ENCODE measurements at regions not wholly inside any gene's neighbourhood (a gene's known extent, or its start where the extent isn't known, plus 50 kb on each side); places are given as distances from the start of the nearest gene placed in this dataset.
A peak's percentile ranks its signal among the peaks of the same experiment; 100 is the strongest.

- Histone ChIP-seq H4K20me1 (no peaks in the 10 kb centered on the region), H3K27ac (no peak overlapping the region), H3K9ac (no peak overlapping the region), H3K4me3 (no peak overlapping the region), H3K4me1 (no peaks in the 10 kb centered on the region), H3K36me3 (no peaks in the 10 kb centered on the region), H3K4me2 (no peak overlapping the region), H3K9me3 (replicated peaks in 1 of 11) (peaks cover 0 to 2% (median under 1%) of the 10 kb centered on the region in 11 experiments; a peak in 6 of 22 replicates), H3K27me3 (no peaks in the 10 kb centered on the region)
- no peak for TF ChIP-seq Cebpa-rat (IDR thresholded peaks at IDR 0.05)
These were observed 366.4 kb upstream of the NFIA start for GRCh38 chr1:60715970-60716369.

GRCh38 chr1:60709426-60709825 lies 372.9 kb upstream of the NFIA start:
- Histone ChIP-seq H3K36me3 (no peaks in the 10 kb centered on the region), H3K4me2 (no peak overlapping the region), H3K9me3 (replicated peaks in 1 of 11) (peaks cover 0 to 7% (median 0%) of the 10 kb centered on the region in 11 experiments; a peak in 2 of 22 replicates), H3K4me1 (no peaks in the 10 kb centered on the region), H3K27me3 (no peaks in the 10 kb centered on the region), H3K4me3 (no peak overlapping the region), H3K9ac (no peak overlapping the region), H4K20me1 (no peaks in the 10 kb centered on the region), H3K27ac (no peak overlapping the region)
- no peak for TF ChIP-seq Cebpa-rat (IDR thresholded peaks at IDR 0.05)

- H3K27me3 ChIP-seq, result no peaks in the 10 kb centered on the region
- peaks cover 0 to 7% (median 0%) of the 10 kb centered on the region in 11 experiments; a peak in 1 of 22 replicates for H3K9me3 ChIP-seq (replicated peaks in 1 of 11)
- no peak overlapping the region for H3K9ac ChIP-seq
- H3K4me1 ChIP-seq, result no peaks in the 10 kb centered on the region; a peak in 1 of 20 replicates
- H3K4me2 ChIP-seq, result no peak overlapping the region
- no peaks in the 10 kb centered on the region for H3K36me3 ChIP-seq
- no peak for TF ChIP-seq Cebpa-rat (IDR thresholded peaks at IDR 0.05)
- H4K20me1 ChIP-seq, result no peaks in the 10 kb centered on the region
- H3K27ac ChIP-seq, result no peak overlapping the region
- no peak overlapping the region for H3K4me3 ChIP-seq
These were observed 377.3 kb upstream of the NFIA start for GRCh38 chr1:60705026-60705425.

- H3K4me3 ChIP-seq, result no peak overlapping the region
- no peak overlapping the region for H3K4me2 ChIP-seq
- H3K27me3 ChIP-seq, result no peaks in the 10 kb centered on the region
- H3K9me3 ChIP-seq (replicated peaks in 1 of 11), result peaks cover 0 to 7% (median 0%) of the 10 kb centered on the region in 11 experiments; a peak in 1 of 22 replicates
- TF ChIP-seq Cebpa-rat (IDR thresholded peaks at IDR 0.05), result no peak
- H3K9ac ChIP-seq, result no peak overlapping the region
- no peaks in the 10 kb centered on the region for H3K36me3 ChIP-seq
- no peaks in the 10 kb centered on the region for H4K20me1 ChIP-seq
- no peak overlapping the region for H3K27ac ChIP-seq
- peaks cover 0 to 12% (median 6%) of the 10 kb centered on the region in 10 experiments; a peak in 6 of 20 replicates for H3K4me1 ChIP-seq
These were observed 379.2 kb upstream of the NFIA start for GRCh38 chr1:60703155-60703554.

- Histone ChIP-seq H4K20me1 (no peaks in the 10 kb centered on the region), H3K9ac (no peak overlapping the region), H3K27me3 (no peaks in the 10 kb centered on the region), H3K9me3 (replicated peaks in 1 of 11) (peaks cover 0 to 11% (median 0%) of the 10 kb centered on the region in 11 experiments; a peak in 2 of 22 replicates), H3K27ac (no peak overlapping the region), H3K4me3 (no peak overlapping the region), H3K4me2 (peak overlapping the region in 4 of 11 experiments; percentile 13 to 38 (median 31); a peak in 6 of 22 replicates), H3K36me3 (no peaks in the 10 kb centered on the region), H3K4me1 (peaks cover 0 to 12% (median 6%) of the 10 kb centered on the region in 10 experiments; a peak in 6 of 20 replicates)
- no peak for TF ChIP-seq Cebpa-rat (IDR thresholded peaks at IDR 0.05)
These were observed 383.0 kb upstream of the NFIA start for GRCh38 chr1:60699325-60699724.

GRCh38 chr1:60697204-60697994 lies 385.0 kb upstream of the NFIA start:
- H3K9me3 ChIP-seq (replicated peaks in 1 of 11), result peaks cover 6 to 28% (median 14%) of the 10 kb centered on the region in 11 experiments; a peak in 18 of 22 replicates
- no peak overlapping the region for H3K9ac ChIP-seq
- TF ChIP-seq Cebpa-rat (IDR thresholded peaks at IDR 0.05), result no peak
- no peaks in the 10 kb centered on the region for H4K20me1 ChIP-seq
- H3K4me2 ChIP-seq, result no peak overlapping the region
- H3K4me1 ChIP-seq, result peaks cover 0 to 12% (median 6%) of the 10 kb centered on the region in 10 experiments; a peak in 6 of 20 replicates
- no peak overlapping the region for H3K27ac ChIP-seq
- no peaks in the 10 kb centered on the region for H3K36me3 ChIP-seq
- H3K4me3 ChIP-seq, result no peak overlapping the region
- no peaks in the 10 kb centered on the region for H3K27me3 ChIP-seq

GRCh38 chr1:60696512-60696911 lies 385.8 kb upstream of the NFIA start:
- peaks cover 0 to 12% (median 6%) of the 10 kb centered on the region in 10 experiments; a peak in 6 of 20 replicates for H3K4me1 ChIP-seq
- H3K27me3 ChIP-seq, result no peaks in the 10 kb centered on the region
- no peaks in the 10 kb centered on the region for H4K20me1 ChIP-seq
- H3K4me2 ChIP-seq, result no peak overlapping the region
- H3K27ac ChIP-seq, result no peak overlapping the region
- no peak overlapping the region for H3K4me3 ChIP-seq
- no peak for TF ChIP-seq Cebpa-rat (IDR thresholded peaks at IDR 0.05)
- H3K9me3 ChIP-seq (replicated peaks in 1 of 11), result peaks cover 6 to 30% (median 15%) of the 10 kb centered on the region in 11 experiments; a peak in 18 of 22 replicates
- no peak overlapping the region for H3K9ac ChIP-seq
- H3K36me3 ChIP-seq, result no peaks in the 10 kb centered on the region

- Histone ChIP-seq H3K9me3 (replicated peaks in 1 of 11) (peaks cover 6 to 30% (median 15%) of the 10 kb centered on the region in 11 experiments; a peak in 18 of 22 replicates), H3K4me2 (no peak overlapping the region), H3K36me3 (no peaks in the 10 kb centered on the region), H3K9ac (no peak overlapping the region), H3K27ac (no peak overlapping the region), H3K4me3 (no peak overlapping the region), H3K27me3 (no peaks in the 10 kb centered on the region), H4K20me1 (no peaks in the 10 kb centered on the region), H3K4me1 (peaks cover 0 to 12% (median 6%) of the 10 kb centered on the region in 10 experiments; a peak in 6 of 20 replicates)
- no peak for TF ChIP-seq Cebpa-rat (IDR thresholded peaks at IDR 0.05)
These were observed 386.6 kb upstream of the NFIA start for GRCh38 chr1:60695716-60696171.

- no peak for TF ChIP-seq Cebpa-rat (IDR thresholded peaks at IDR 0.05)
- peaks cover 6 to 30% (median 15%) of the 10 kb centered on the region in 11 experiments; a peak in 18 of 22 replicates for H3K9me3 ChIP-seq (replicated peaks in 1 of 11)
- no peak overlapping the region for H3K4me2 ChIP-seq
- H3K36me3 ChIP-seq, result no peaks in the 10 kb centered on the region
- no peaks in the 10 kb centered on the region for H3K27me3 ChIP-seq
- no peak overlapping the region for H3K9ac ChIP-seq
- H3K27ac ChIP-seq, result no peak overlapping the region
- peaks cover 0 to 12% (median 6%) of the 10 kb centered on the region in 10 experiments; a peak in 6 of 20 replicates for H3K4me1 ChIP-seq
- no peaks in the 10 kb centered on the region for H4K20me1 ChIP-seq
- no peak overlapping the region for H3K4me3 ChIP-seq
These were observed 387.4 kb upstream of the NFIA start for GRCh38 chr1:60694980-60695379.
